ENCODE measurements at regions not wholly inside any gene's neighbourhood (a gene's known extent, or its start where the extent isn't known, plus 50 kb on each side); places are given as distances from the start of the nearest gene placed in this dataset.

DNA sequence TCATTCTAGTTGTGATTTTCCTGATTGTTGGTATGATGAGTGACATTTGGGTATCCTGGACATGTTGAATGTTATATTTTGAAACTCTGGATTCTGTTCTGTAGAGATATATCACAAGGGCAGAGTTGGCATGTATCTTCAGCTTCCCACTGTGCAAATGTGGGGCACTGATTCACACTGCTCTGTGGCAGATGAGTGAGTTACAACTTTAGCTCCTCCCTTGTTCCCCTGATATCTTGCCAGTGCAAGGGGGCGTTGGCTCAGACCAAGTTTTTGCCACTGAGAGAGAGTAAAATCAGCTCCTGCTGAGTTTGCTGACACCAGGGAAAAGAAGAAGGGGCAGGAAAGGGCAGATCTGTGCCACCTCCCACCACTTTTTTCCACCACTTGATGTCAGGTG is 199.6 kb upstream of the MMADHC start:
- TF ChIP-seq EZH2 (IDR thresholded peaks at IDR 0.05; ENCODE audit: insufficient read depth, poor library complexity, severe bottlenecking) (no peak), EZH2phosphoT487 (IDR thresholded peaks at IDR 0.05; ENCODE audit: insufficient read depth, low read depth) (no peak)
